ENCODE measurements at regions not wholly inside any gene's neighbourhood (a gene's known extent, or its start where the extent isn't known, plus 50 kb on each side); places are given as distances from the start of the nearest gene placed in this dataset.

DNA sequence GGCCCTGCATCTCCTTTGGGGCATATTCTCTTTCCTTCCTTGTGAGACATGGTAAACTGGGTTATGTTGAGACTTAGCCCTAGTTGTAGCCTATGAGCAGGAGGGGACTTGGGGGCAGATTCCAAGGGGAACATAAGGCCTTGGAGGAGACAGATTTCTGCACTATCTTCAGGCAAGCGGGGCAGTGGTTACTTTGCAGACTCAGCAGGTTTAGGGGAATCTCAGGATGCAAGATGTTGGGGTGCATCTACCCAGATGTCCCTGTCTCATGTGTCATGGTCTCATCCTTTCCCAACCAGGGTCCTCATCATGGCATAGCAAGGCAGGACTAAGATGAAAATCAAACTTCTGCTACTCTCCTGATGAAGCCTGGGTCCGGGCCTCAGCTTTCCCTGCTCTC is 58.6 kb upstream of the PTPRT start:
- TF ChIP-seq EZH2phosphoT487 (IDR thresholded peaks at IDR 0.05; ENCODE audit: insufficient read depth, low read depth) = no peak
- no peak for TF ChIP-seq EZH2 (IDR thresholded peaks at IDR 0.05; ENCODE audit: insufficient read depth, poor library complexity, severe bottlenecking)
- Histone ChIP-seq H3K4me1 (ENCODE audit: insufficient read depth) (no peaks in the 10 kb centered on the region), H2AFZ (no peak overlapping the region), H4K20me1 (ENCODE audit: insufficient read depth) (no peaks in the 10 kb centered on the region), H3K36me3 (ENCODE audit: low read depth) (no peaks in the 10 kb centered on the region), H3K27ac (no peak overlapping the region), H3K4me3 (no peak overlapping the region), H3F3A (ENCODE audit: insufficient read depth) (no peaks in the 10 kb centered on the region), H3K9me3 (ENCODE audit: low read depth) (no peaks in the 10 kb centered on the region), H3K4me2 (ENCODE audit: unreplicated experiment) (no peak overlapping the region), H3K9me2 (ENCODE audit: insufficient read depth) (no peaks in the 10 kb centered on the region), H3K27me3 (replicated peaks; ENCODE audit: insufficient read depth) (no peaks in the 10 kb centered on the region), H3K9ac (no peak overlapping the region), H3K79me2 (ENCODE audit: insufficient read depth) (no peaks in the 10 kb centered on the region)
- DNase-seq = no peak
- in situ Hi-C loops (cut with MboI) = no loop called here
- 9 to 14% methylated on average over 2 of the region's 2 CpGs for WGBS, 2 experiments (ENCODE audit: low coverage in 1 of 2, low lambda C conversion rate in 2 of 2, missing lambda C conversion rate in 2 of 2)

DNA sequence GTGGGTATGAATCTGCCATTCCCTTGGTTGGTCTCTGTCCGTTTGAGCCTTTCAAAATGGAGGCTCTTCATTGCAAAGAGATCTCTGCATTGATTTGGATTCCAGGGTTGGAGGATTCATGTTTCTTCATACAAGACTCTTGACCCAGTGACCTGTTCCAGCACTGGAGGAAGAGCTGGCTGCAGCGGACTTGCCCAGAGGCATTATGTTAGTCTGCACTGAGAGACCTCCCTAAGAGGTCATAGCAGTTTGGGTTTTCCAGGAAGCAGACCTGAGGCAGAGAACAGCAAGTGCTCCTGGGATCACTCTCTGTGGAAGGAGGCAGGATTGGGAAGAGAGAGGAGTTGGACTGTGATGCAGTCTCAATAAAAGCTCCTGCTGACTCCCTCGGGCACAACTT is 57.7 kb upstream of the PTPRT start:
- 21 to 32% methylated on average over 3 of the region's 3 CpGs for WGBS, 2 experiments (ENCODE audit: low coverage in 1 of 2, low lambda C conversion rate in 2 of 2, missing lambda C conversion rate in 2 of 2)
- TF ChIP-seq EZH2phosphoT487 (IDR thresholded peaks at IDR 0.05; ENCODE audit: insufficient read depth, low read depth) (no peak), EZH2 (IDR thresholded peaks at IDR 0.05; ENCODE audit: insufficient read depth, poor library complexity, severe bottlenecking) (no peak)

DNA sequence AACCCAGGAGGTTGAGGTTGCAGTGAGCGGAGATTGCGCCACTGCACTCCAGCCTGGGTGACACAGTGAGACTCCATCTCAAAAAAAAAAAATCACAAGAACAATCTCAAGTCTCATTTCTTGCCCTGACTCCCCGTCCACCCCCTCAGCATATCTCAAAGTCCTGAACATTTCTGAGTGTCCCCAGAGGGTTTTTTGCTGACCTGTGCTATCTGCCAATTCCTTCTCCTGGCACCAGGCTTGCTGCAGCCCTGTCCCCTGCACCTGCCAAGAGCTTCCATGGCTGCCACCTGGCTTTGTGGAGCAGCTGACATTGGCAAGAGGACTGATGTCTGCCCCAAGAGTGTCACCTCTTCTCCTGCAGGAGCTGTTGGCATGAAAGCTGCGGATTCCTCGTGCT is 54.9 kb upstream of the PTPRT start:
- in situ Hi-C loops (cut with MboI) = no loop called here
- Histone ChIP-seq H3F3A (ENCODE audit: insufficient read depth) (no peaks in the 10 kb centered on the region), H3K4me3 (no peak overlapping the region), H3K4me1 (ENCODE audit: insufficient read depth) (no peaks in the 10 kb centered on the region), H3K79me2 (ENCODE audit: insufficient read depth) (no peaks in the 10 kb centered on the region), H3K9me2 (ENCODE audit: insufficient read depth) (no peaks in the 10 kb centered on the region), H3K4me2 (ENCODE audit: unreplicated experiment) (no peak overlapping the region), H3K27ac (no peak overlapping the region), H3K36me3 (ENCODE audit: low read depth) (no peaks in the 10 kb centered on the region), H3K27me3 (replicated peaks; ENCODE audit: insufficient read depth) (0 out of 2 replicates have a peak, but pooled peaks cover 5% of the 10 kb centered on the region), H4K20me1 (ENCODE audit: insufficient read depth) (no peaks in the 10 kb centered on the region), H2AFZ (no peak overlapping the region), H3K9me3 (ENCODE audit: low read depth) (no peaks in the 10 kb centered on the region), H3K9ac (no peak overlapping the region)
- WGBS, 2 experiments (ENCODE audit: low coverage in 1 of 2, low lambda C conversion rate in 2 of 2, missing lambda C conversion rate in 2 of 2) = 37 to 42% methylated on average over 5 of the region's 5 CpGs
- TF ChIP-seq EZH2 (IDR thresholded peaks at IDR 0.05; ENCODE audit: insufficient read depth, poor library complexity, severe bottlenecking) (no peak), EZH2phosphoT487 (IDR thresholded peaks at IDR 0.05; ENCODE audit: insufficient read depth, low read depth) (no peak)
- DNase-seq = no peak

More for the DNA sequence above, 57.7 kb upstream of the PTPRT start:
- no peak overlapping the region for H3K9ac ChIP-seq
- H3K4me1 ChIP-seq (ENCODE audit: insufficient read depth) = no peaks in the 10 kb centered on the region
- no peak overlapping the region for H3K4me3 ChIP-seq
- H3K9me2 ChIP-seq (ENCODE audit: insufficient read depth) = no peaks in the 10 kb centered on the region
- no peaks in the 10 kb centered on the region for H3K9me3 ChIP-seq (ENCODE audit: low read depth)
- DNase-seq = no peak
- no peaks in the 10 kb centered on the region for H3K36me3 ChIP-seq (ENCODE audit: low read depth)
- in situ Hi-C loops (cut with MboI) = no loop called here
- no peak overlapping the region for H3K4me2 ChIP-seq (ENCODE audit: unreplicated experiment)
- no peak overlapping the region for H3K27ac ChIP-seq
- H4K20me1 ChIP-seq (ENCODE audit: insufficient read depth) = no peaks in the 10 kb centered on the region
- H2AFZ ChIP-seq = no peak overlapping the region
- H3K79me2 ChIP-seq (ENCODE audit: insufficient read depth) = no peaks in the 10 kb centered on the region
- no peaks in the 10 kb centered on the region for H3F3A ChIP-seq (ENCODE audit: insufficient read depth)
- H3K27me3 ChIP-seq (replicated peaks; ENCODE audit: insufficient read depth) = no peaks in the 10 kb centered on the region

DNA sequence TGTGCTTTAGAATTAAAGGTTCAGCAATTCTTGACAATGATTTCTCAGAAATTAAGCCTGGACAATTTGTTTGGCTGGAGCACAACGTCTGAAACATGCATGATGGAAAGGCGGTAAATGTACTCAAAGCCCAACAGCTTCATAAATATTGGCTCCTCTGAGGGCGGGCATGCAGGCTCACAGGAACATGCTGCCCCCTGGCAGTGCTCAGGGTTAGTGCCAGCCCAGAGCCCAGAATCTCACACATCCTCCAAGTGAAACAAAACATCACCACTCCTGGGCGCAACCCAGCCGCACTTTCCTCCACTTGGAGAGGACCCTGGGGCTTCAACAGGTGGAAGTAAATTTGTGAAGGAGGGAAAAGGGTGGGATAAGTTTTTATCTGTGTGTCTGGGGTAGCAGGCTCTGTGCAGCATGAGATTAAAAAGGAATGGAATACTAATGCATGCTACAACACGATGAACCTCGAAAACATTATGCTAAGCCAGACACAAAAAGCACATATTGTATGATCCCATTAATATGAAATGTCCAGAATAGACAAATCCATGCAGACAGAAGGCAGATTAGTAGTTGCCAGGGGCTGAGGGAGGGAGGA is 54.1 kb upstream of the PTPRT start:
- no peak for TF ChIP-seq EZH2 (IDR thresholded peaks at IDR 0.05; ENCODE audit: insufficient read depth, poor library complexity, severe bottlenecking)
- no peak for TF ChIP-seq EZH2phosphoT487 (IDR thresholded peaks at IDR 0.05; ENCODE audit: insufficient read depth, low read depth)
- Histone ChIP-seq H3K9me3 (ENCODE audit: low read depth) (no peaks in the 10 kb centered on the region), H4K20me1 (ENCODE audit: insufficient read depth) (no peaks in the 10 kb centered on the region), H3K36me3 (ENCODE audit: low read depth) (no peaks in the 10 kb centered on the region), H2AFZ (no peak overlapping the region), H3K27ac (no peak overlapping the region), H3K4me1 (ENCODE audit: insufficient read depth) (no peaks in the 10 kb centered on the region), H3K9me2 (ENCODE audit: insufficient read depth) (no peaks in the 10 kb centered on the region), H3K9ac (no peak overlapping the region), H3K79me2 (ENCODE audit: insufficient read depth) (no peaks in the 10 kb centered on the region), H3K27me3 (replicated peaks; ENCODE audit: insufficient read depth) (0 out of 2 replicates have a peak, but pooled peaks cover 5% of the 10 kb centered on the region), H3K4me3 (no peak overlapping the region), H3K4me2 (ENCODE audit: unreplicated experiment) (no peak overlapping the region), H3F3A (ENCODE audit: insufficient read depth) (no peaks in the 10 kb centered on the region)
- DNase-seq = peak; percentile 20
- 48 to 57% methylated on average over 7 of the region's 7 CpGs for WGBS, 2 experiments (ENCODE audit: low coverage in 1 of 2, low lambda C conversion rate in 2 of 2, missing lambda C conversion rate in 2 of 2)
- in situ Hi-C loops (cut with MboI) = no loop called here

Data from GM23248 (cell line).